ENCODE measurements at regions not wholly inside any gene's neighbourhood (a gene's known extent, or its start where the extent isn't known, plus 50 kb on each side); places are given as distances from the start of the nearest gene placed in this dataset.
"Not testable (repeated sequence)": the region's sequence is repeated elsewhere in the genome, so short reads cannot be mapped to it uniquely, and the experiment has no call there.

DNA sequence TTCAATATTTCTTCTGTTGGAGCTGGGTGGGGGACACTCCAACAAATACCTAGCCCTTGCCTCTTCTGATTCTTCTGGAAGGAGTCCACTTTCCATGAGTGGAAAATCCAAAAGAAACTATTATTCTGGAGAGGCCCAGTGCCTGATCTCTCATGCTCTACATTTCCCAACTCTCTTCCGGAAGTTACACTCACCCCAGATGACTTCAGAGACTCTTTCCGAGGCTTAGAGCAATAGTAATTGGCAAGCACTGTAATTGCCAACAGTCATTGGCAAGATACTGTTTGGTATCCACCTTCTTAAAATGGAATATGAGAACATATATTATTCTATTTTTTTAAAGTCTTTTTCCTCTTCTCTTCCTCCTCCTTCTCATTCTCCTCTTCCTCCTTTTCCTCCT, 60.5 kb upstream of the CYRIA start:
- no peak for DNase-seq (ENCODE audit: low read depth)

DNA sequence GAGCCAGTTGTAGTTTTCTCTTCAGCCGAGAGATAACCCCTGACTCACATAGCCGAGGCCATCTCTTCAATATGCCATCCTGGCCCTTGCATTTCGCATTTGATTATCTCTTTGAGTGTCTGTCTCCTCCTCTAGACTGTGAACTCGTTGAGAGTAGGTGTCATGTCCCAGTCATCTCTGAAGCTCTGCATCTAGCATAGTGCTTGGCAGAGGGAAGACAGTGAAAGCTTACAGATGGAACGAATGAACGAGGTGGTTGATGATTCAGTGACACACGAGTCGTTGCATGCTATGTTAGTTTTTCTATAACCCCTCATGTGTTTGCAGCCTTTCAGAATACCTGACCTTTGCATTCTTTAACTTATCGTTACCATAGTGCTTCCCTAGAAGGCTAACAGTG, 59.9 kb upstream of the CYRIA start:
- no peak for DNase-seq (ENCODE audit: low read depth)

DNA sequence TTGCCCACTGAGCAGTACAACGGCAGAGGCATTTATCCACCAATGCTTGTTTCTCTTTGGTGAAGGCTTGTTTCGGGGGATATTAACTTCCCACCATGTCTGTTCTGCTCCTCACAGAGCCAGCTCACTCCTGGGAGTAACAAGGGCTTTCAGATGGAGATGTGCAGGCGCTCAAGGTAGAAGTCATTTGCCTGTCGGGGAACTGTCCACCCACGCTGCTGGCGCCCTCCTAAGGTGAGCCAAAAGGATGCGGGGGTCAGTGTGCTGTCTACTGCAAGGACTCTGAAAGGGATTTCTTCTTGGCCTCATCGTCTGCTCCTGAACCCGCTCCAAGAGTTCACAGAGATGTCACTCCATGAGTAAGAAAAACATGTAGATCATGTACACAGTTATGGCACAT, 57.0 kb upstream of the CYRIA start:
- DNase-seq (ENCODE audit: low read depth): no peak

- no peak for DNase-seq (ENCODE audit: low read depth)
Measured at GRCh38 chr2:16722126-16722525, 56.5 kb upstream of the CYRIA start.

GRCh38 chr2:16721529-16721928, 55.9 kb upstream of the CYRIA start:
- not testable (repeated sequence) for DNase-seq (ENCODE audit: low read depth)

GRCh38 chr2:16720737-16721136, 55.1 kb upstream of the CYRIA start:
- not testable (repeated sequence) for DNase-seq (ENCODE audit: low read depth)

DNA sequence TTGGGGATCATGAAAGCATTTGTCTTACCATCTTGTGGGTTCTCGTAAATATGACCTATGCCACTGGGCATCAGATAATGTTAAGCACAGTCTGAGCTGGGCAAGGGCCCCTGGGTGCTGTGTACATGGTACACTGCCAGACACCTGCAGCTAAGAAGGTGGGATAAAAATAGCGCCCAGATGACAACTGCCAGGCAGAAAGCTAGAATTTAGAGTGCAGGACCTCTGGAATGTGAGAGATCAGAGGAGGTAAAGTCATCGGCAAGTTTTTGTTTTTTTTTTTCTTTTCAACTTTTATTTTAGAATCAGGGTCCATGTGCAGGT, 53.8 kb upstream of the CYRIA start:
- DNase-seq (ENCODE audit: low read depth): no peak

- DNase-seq (ENCODE audit: low read depth): no peak
Measured at GRCh38 chr2:16718576-16719484, 53.2 kb upstream of the CYRIA start.

GRCh38 chr2:16717477-16717876, 51.8 kb upstream of the CYRIA start:
- no peak for DNase-seq (ENCODE audit: low read depth)

GRCh38 chr2:16716944-16717343, 51.3 kb upstream of the CYRIA start:
- DNase-seq (ENCODE audit: low read depth): no peak

DNA sequence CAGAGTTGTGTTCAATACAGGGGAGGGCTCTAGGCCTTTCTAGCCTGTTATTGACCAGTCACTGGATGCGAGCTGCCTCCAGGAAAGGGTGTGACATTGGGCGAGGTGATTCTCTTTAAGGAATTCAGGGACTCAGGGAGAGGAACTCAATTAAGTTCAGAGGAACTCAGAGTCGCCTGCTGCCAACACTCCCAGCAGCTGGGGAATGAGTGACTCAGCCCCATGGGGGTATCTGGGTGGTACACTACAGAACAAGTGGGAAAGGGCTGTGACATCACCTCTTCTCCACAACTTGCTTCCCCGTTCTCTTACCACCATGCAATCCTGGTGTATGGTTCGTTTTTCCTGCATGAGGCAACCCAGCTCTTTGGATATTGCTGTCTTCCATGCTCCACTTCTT, 50.4 kb upstream of the CYRIA start:
- no peak for DNase-seq (ENCODE audit: low read depth)
